Esophagus squamous epithelium (tissue), 4 donors: ENCODE measurements at regions not wholly inside any gene's neighbourhood (a gene's known extent, or its start where the extent isn't known, plus 50 kb on each side); places are given as distances from the start of the nearest gene placed in this dataset.

Source experiments
- CTCF ChIP-seq, 6 experiments: fragments of 450-650 bp in 4 of 6; fragments of 200-600 bp in 2 of 6; sonication (generic) in 2 of 6; IDR thresholded peaks; one replicate each; pipeline ENCODE4 v1.5.1; 2016 to 2019; ENCODE audit warnings: antibody characterized with exemption in 6 of 6, mild to moderate bottlenecking in 4 of 6, moderate library complexity in 4 of 6
- POLR2A ChIP-seq, 4 donors: fragments of 450-650 bp; IDR thresholded peaks; one replicate each; pipeline ENCODE4 v1.6.1; 2017; ENCODE audit warnings: antibody characterized with exemption in 4 of 4, mild to moderate bottlenecking in 4 of 4, moderate library complexity in 3 of 4

GRCh38 chr12:34287437-34287836, 265.1 kb downstream of the ALG10 start:
- TF ChIP-seq CTCF (IDR thresholded peaks at IDR 0.05) (no peak), POLR2A (IDR thresholded peaks at IDR 0.05) (no peak)
